Urothelium cell line (cell line): ENCODE measurements at regions not wholly inside any gene's neighbourhood (a gene's known extent, or its start where the extent isn't known, plus 50 kb on each side); places are given as distances from the start of the nearest gene placed in this dataset.

Experiments used
- DNase-seq: peaks from one replicate; pipeline ENCODE4 v3.0.0; 2011; ENCODE audit warnings: low spot score, mixed read lengths
- FAIRE-seq: peaks from 2 replicates; lab custom pipeline; 2011; peaks lifted over from hg19 to GRCh38; lab: Jason Lieb, UNC

- DNase-seq (no peak), FAIRE-seq (no peak)
Measured at GRCh38 chr18:60662491-60662890, 289.9 kb upstream of the MC4R start.

GRCh38 chr18:60663060-60663989 lies 290.8 kb upstream of the MC4R start:
- no peak for FAIRE-seq
- DNase-seq, result no peak

- no peak for FAIRE-seq
Measured at GRCh38 chr18:60664736-60665135, 292.2 kb upstream of the MC4R start.

GRCh38 chr18:60667016-60667415 lies 294.4 kb upstream of the MC4R start:
- DNase-seq (no peak), FAIRE-seq (no peak)

More at GRCh38 chr18:60664736-60665135, 292.2 kb upstream of the MC4R start:
- no peak for DNase-seq

- DNase-seq, result no peak
- no peak for FAIRE-seq
Measured at GRCh38 chr18:60668583-60668982, 296.0 kb upstream of the MC4R start.

- DNase-seq (no peak), FAIRE-seq (no peak)
Measured at GRCh38 chr18:60669938-60670337, 297.4 kb upstream of the MC4R start.

- DNase-seq (no peak), FAIRE-seq (no peak)
Measured at GRCh38 chr18:60671021-60671420, 298.4 kb upstream of the MC4R start.

GRCh38 chr18:60675126-60675525 lies 302.6 kb upstream of the MC4R start:
- FAIRE-seq (no peak), DNase-seq (no peak)

- no peak for FAIRE-seq
- no peak for DNase-seq
Measured at GRCh38 chr18:60675801-60676200, 303.2 kb upstream of the MC4R start.

GRCh38 chr18:60676815-60677214 lies 304.2 kb upstream of the MC4R start:
- DNase-seq, result no peak
- no peak for FAIRE-seq

- no peak for FAIRE-seq
Measured at GRCh38 chr18:60684843-60685513, 312.4 kb upstream of the MC4R start.

GRCh38 chr18:60686142-60686541 lies 313.6 kb upstream of the MC4R start:
- no peak for FAIRE-seq
- DNase-seq, result no peak

More at GRCh38 chr18:60684843-60685513, 312.4 kb upstream of the MC4R start:
- peak; percentile 8 for DNase-seq

GRCh38 chr18:60691061-60691460 lies 318.5 kb upstream of the MC4R start:
- FAIRE-seq, result no peak
- DNase-seq, result no peak

- DNase-seq (peak; percentile 6), FAIRE-seq (no peak)
Measured at GRCh38 chr18:60693426-60693825, 320.9 kb upstream of the MC4R start.

GRCh38 chr18:60698901-60699300 lies 326.3 kb upstream of the MC4R start:
- no peak for FAIRE-seq
- no peak for DNase-seq

GRCh38 chr18:60722742-60723141 lies 350.2 kb upstream of the MC4R start:
- FAIRE-seq, result no peak

GRCh38 chr18:60732143-60732542 lies 359.6 kb upstream of the MC4R start:
- no peak for FAIRE-seq
- DNase-seq, result no peak

More at GRCh38 chr18:60722742-60723141, 350.2 kb upstream of the MC4R start:
- DNase-seq, result no peak

GRCh38 chr18:60739212-60739611 lies 366.6 kb upstream of the MC4R start:
- FAIRE-seq, result no peak

GRCh38 chr18:60740313-60740712 lies 367.7 kb upstream of the MC4R start:
- no peak for DNase-seq
- no peak for FAIRE-seq

More at GRCh38 chr18:60739212-60739611, 366.6 kb upstream of the MC4R start:
- no peak for DNase-seq

- DNase-seq, result no peak
- no peak for FAIRE-seq
Measured at GRCh38 chr18:60746491-60746890, 373.9 kb upstream of the MC4R start.

GRCh38 chr18:60746919-60747318 lies 374.3 kb upstream of the MC4R start:
- no peak for FAIRE-seq

GRCh38 chr18:60753753-60754152 lies 381.2 kb upstream of the MC4R start:
- no peak for FAIRE-seq
- DNase-seq, result no peak

More at GRCh38 chr18:60746919-60747318, 374.3 kb upstream of the MC4R start:
- DNase-seq, result no peak
